Hepatocyte (in vitro differentiated cells): ENCODE measurements at regions not wholly inside any gene's neighbourhood (a gene's known extent, or its start where the extent isn't known, plus 50 kb on each side); places are given as distances from the start of the nearest gene placed in this dataset.

Source experiments
- EZH2 ChIP-seq: fragments of 200-600 bp; sonication (generic); IDR thresholded peaks from 2 replicates; pipeline ENCODE4 v1.6.1; 2016; ENCODE audit warnings: antibody characterized with exemption, mild to moderate bottlenecking, borderline replicate concordance
- EZH2phosphoT487 ChIP-seq: fragments of 200-600 bp; sonication (generic); IDR thresholded peaks from one replicate; pipeline ENCODE4 v1.6.1; 2018; ENCODE audit warnings: antibody characterized with exemption, mild to moderate bottlenecking, low read depth, moderate library complexity; ENCODE audit not compliant: unreplicated experiment, severe bottlenecking
- TF ChIP-seq, protein P1 (sequence below): fragments of 200-600 bp; sonication (generic); IDR thresholded peaks from 2 replicates; pipeline ENCODE4 v1.5.1; 2016; ENCODE audit warnings: antibody characterized with exemption, mild to moderate bottlenecking; ENCODE audit not compliant: poor library complexity

GRCh38 chr4:148986951-148987350, 544.7 kb upstream of the NR3C2 start:
- TF ChIP-seq, protein P1, sequence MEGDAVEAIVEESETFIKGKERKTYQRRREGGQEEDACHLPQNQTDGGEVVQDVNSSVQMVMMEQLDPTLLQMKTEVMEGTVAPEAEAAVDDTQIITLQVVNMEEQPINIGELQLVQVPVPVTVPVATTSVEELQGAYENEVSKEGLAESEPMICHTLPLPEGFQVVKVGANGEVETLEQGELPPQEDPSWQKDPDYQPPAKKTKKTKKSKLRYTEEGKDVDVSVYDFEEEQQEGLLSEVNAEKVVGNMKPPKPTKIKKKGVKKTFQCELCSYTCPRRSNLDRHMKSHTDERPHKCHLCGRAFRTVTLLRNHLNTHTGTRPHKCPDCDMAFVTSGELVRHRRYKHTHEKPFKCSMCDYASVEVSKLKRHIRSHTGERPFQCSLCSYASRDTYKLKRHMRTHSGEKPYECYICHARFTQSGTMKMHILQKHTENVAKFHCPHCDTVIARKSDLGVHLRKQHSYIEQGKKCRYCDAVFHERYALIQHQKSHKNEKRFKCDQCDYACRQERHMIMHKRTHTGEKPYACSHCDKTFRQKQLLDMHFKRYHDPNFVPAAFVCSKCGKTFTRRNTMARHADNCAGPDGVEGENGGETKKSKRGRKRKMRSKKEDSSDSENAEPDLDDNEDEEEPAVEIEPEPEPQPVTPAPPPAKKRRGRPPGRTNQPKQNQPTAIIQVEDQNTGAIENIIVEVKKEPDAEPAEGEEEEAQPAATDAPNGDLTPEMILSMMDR, result no peak
- TF ChIP-seq EZH2 (no peak), EZH2phosphoT487 (no peak)
